NCI-H128 (cell line): ENCODE measurements at regions not wholly inside any gene's neighbourhood (a gene's known extent, or its start where the extent isn't known, plus 50 kb on each side); places are given as distances from the start of the nearest gene placed in this dataset.
"Not testable (repeated sequence)": the region's sequence is repeated elsewhere in the genome, so short reads cannot be mapped to it uniquely, and the experiment has no call there.

Experiments
- DNase-seq: peaks from one replicate; lab custom pipeline; 2025; ENCODE audit not compliant: unreplicated experiment; lab: John Stamatoyannopoulos, UW

DNA sequence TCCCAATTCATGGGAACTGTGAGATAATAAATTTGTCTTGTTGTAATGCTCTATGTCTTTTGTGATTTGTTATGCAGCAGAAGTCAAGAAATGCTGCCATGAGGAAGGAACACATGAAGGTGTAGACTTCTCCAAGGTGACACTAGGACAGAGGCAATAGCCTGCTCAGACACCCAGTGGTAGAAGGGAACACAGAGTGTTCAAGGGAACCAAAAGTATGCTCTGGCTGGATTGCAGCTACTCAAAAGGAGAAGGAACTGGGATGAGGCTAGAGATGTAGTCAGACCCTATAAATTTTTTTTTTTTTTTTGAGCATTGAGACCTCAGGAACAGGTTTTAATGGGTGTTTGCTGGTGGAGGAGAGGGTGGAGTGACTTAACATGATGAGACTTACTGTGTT is 232.5 kb downstream of the PARP8 start:
- no peak for DNase-seq

DNA sequence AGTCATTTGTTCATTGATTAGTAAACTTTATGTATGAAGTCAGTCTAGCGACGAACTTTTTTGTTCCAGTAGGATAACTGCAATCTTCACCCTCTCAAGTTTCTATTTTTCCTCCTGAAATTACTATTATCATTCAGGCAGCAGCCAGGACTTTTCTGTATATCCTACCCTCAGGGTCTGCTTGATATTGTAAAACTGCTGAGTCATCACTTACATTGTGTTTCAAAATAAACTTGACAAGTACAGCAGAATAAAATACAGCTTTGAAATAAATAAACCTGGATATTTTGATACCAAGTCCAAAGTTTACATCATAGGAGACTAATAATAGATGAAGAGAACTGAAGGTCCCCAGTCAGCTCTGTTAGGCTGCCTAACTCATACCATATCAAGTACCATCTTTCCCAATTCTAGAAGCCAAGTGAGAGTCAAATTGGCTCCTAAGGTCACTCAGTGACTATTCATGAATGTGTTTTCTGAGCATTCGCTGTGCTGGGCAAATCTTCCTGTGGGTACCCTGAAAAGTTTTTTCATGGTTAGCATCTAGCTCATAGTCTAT is 234.6 kb downstream of the PARP8 start:
- no peak for DNase-seq

DNA sequence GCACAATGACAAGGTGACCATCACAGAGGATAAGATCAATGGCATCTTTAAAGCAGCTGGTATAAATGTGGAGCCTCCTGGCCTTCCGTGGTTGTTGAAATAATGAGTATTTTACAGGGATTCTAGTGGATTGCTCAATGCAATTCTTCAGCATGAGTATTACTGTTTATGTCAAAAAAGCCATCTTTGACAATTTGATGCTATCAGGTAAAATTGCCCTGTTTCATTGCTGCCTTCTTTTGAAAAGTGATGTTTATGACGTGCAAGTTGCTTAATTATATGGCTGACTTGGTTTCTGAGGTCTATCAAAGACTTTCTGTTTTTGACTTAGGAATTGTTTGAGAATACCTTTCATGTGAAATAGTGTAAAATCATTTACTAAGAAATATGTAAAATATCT is 237.2 kb downstream of the PARP8 start:
- no peak for DNase-seq

DNA sequence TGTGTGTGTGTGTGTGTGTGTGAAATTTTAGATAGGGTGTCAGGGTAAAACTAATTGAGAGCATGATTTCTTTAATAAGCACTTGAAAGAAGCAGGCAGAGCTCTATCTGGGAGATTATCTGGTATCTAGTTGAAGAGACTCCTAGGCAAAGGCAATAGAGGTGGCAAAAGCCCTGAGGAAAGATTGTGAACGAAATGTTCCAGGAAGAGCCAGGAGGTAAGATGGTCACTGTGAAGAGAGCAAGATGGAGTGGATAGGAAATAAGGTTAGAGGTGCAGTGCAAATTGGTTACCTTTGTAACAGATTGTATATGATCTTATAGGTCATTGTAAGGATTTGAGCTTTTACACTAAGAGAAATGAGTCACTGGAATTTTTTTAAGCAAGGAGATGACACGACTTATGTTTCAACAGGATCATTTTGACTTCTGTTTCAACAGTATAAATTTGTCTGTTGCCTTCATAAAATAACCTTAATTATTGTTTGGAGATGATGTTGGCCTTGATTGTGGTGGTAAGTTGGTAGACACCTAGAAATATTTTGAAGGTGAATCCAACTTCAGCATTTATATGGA is 239.6 kb downstream of the PARP8 start:
- no peak for DNase-seq

DNA sequence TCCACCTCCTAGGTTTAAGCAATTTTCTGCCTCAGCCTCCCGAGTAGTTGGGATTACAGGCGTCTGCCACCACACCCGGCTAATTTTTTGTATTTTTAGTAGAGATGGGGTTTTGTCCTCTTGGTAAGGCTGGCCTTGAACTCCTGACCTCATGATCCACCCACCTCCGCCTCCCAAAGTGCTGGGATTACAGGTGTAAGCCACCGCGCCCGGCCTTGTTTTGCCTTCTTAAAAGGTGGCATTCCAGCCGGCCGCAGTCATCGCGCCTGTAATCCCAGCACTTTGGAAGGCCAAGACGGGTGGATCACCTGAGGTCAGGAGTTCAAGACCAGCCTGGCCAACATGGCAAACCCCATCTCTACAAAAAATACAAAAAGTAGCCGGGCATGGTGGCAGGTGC is 253.7 kb downstream of the PARP8 start:
- not testable (repeated sequence) for DNase-seq

DNA sequence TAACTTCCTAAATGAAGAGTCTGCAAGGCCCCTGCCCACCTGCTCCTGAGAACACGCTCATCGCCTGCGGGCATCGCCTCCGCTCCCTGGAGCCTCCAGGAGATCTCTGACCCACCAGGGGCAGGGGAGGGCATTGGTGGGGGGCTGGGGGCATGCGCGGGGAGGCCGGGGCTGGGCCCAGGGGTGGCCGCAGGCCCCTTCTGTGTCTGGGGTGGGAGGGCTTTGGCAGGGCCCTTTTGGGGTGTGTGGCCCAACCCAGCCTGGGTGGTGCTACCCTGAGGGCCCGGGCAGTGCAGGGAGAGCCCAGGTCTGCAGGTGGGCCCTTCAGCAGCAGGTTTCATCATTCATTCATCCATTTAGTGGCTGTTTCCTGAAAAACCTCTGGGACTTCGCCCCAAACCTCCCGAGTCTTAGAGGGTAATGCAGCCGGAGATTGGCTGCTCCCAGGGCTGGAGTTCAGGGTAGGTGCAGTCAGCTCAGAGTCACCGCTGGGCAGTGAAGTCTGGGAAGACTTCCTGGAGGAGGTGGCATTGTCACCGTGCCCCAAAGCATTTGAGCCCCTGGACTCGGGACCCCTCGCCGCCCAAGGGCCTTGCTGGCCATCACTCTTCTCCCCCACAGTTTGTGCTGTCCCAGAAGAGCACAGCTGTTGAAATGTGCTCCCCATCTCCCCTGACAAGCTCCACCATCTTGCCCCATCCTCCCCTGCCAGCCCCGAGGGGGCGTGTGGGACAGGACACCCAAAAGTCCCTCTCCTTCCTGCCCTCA is 255.1 kb downstream of the PARP8 start:
- no peak for DNase-seq

DNA sequence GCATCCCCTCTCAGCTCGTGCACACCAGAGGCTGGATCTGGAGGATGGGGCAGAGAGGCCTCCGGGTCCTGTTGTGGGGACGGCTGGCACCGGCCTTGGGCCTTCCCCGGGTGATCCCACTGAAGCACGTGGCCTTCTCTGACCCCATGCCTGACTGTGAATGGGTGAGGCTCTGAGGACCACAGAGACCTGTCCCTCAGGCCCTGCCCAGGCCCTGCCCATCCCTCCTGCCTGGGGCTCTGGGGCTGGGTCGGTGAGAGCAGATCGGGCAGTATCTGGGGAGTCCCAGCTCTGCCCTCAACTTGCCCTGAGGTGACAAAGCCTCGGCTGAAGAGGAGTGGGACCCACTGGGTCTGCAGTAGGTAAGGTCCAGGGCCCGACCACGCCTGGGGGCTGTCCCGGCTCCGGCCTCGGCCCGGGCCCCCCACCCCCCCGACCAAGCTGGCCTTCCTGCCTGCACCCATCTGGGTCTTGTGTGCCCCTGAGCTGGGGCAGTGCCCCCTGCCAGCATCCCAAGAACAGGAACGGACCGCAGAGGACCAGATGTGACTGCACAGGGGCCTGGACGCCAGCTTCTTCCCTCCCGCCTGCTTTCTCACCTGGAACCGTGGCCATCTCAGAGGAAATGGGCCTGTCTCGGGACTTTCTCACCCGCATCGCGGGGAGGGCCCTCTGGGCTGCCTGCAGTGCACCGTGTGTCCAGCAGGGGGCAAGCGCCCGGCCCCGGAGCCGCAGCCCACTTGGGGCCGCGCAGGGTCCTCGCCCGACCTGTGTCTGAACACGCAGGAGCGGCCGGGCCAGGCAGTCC is 255.9 kb downstream of the PARP8 start:
- not testable (repeated sequence) for DNase-seq

DNA sequence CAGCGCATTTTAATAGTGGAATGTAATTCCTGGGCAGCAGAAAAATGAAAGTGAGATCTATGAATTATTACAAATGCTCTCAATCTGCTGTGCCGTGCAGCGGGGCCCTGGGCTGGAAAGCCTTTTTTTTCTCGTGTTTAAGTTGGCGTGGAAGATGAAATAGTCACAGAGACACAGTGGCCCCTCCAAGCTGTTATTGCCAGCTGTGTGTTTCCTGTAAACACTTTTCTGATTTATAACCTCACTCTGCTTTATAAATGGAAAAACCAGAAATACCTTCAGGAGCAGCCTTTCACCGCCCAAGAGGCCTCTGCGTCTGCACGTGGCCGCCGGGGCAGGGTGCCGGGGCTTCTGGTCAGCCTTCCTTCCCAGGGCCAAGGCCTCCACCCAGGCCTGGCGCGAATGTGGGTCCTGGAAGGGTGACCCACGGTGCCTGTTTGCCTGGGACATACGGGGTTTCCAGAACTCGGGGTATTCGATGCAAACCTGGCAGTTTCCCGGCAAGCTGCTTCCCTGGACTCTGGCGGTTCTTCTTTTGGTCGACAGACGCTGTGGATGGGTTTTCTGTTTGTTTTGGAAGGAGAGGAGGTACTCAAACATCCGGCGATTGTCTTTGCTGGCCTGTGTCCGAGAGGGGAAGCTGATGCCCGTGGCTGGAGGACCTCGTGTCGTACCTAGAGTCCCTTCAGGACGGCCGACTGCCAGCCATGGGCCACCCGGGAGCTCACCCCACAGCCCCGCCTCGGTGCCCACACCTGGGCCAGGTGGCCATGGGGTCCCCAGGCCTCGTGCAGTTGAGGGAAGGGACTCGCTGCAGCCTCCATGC is 256.7 kb downstream of the PARP8 start:
- DNase-seq = no peak

DNA sequence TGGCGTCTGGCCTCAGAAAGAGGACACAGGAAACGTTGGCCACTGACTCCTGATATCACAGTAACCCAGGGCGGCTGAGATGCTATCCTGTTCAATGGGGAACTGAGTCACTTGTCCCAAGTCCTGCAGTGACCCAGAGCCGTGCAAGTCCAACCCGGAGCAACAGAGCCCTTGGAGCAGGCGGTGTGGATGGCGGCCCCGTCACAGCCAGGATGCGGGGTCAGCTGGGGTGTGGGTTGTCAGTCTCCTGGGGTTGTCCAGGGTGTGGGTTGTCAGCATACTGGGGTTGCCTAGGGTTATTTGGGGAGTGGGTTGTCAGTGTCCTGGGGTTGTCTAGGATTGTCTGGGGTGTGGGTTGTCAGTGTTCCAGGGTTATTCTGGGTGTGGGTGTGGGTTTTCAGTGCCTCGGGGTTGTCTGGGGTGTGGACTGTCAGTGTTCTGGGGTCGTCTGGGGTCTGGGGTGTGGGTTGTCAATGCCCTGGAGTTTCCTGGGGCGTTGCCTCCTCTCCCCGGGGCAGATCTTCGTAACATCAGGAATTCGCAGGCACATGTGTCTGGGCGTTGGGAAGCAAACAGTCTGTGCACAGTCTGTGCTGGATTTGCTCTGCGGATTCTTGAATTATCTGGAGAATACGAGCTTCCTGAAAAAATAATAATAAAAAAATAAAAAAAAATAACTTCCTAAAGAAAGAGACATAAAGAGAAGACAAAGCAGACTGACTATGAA is 257.5 kb downstream of the PARP8 start:
- no peak for DNase-seq

DNA sequence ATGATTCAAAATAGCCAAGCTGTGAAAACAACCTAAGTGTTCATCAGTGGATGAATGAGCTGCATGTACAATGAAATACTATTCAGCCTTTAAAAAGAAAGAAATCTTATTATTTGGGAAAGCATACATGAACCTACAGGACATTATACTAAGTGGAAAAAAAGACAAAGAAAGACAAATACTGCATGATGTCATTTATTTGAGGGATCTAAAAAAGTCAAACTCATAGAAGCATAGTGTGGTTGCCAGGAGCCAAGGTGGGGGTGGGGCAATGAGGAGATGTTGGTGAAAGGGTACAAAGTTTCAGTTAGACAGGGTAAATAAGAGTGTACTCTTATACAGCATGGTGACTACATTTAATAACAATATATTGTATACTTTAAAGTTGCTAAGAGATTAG is 261.5 kb downstream of the PARP8 start:
- no peak for DNase-seq

DNA sequence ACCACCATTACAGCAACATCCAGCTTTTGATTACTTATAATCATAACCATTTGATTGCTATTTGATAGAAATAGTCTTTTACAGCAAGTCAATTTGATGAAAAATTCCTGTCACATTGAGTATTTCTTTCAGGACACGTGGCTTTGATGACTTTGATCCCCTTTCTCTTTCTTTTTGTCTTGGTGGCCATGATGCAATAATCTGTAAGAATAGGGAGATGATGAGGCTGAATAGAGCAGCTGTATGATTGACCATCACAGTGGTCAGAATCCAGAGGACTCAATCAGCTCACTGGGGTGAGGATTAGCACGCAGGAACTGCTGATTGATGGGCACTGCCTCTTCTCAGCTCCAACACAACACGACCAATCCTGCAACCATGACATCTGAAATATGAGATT is 262.7 kb downstream of the PARP8 start:
- DNase-seq = no peak

DNA sequence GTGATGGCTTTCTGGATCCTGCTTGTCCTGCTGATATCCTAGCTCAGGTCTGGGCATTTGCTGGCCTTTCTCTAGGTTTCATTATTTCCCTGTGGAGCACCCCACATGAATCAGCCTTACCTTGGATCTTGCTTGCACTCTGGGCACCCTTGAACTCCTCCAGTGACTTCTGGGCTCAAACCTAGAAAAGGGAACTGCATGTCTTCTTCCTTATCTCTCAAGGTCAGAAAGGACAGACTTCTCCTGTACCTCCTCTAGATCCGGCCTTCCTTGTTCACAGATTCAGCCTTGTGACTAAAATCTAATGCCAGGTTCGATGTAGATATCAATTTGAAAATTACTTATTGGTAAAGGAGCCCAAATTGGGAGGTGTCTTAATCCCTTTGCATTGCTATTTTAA is 267.9 kb downstream of the PARP8 start:
- no peak for DNase-seq

DNA sequence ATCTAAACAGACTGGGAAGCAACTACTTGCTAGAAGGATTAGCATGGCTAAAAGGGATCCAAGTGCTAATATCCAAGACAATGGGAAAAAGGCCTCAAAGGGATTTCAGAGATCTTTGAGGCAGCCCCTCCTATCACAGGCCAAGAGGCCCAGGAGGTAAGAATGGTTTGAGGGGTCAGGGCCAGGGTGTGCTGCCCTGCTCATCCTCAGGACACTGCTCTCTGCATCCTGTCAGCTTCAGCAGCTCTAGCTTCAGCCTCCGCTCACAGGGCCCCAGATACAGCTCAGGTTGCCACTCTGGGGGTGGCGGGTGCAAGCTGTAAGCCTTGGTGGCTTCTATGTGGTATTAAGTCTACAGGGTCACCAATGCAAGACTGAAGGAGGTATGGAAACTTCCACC is 278.7 kb downstream of the PARP8 start:
- DNase-seq = no peak

DNA sequence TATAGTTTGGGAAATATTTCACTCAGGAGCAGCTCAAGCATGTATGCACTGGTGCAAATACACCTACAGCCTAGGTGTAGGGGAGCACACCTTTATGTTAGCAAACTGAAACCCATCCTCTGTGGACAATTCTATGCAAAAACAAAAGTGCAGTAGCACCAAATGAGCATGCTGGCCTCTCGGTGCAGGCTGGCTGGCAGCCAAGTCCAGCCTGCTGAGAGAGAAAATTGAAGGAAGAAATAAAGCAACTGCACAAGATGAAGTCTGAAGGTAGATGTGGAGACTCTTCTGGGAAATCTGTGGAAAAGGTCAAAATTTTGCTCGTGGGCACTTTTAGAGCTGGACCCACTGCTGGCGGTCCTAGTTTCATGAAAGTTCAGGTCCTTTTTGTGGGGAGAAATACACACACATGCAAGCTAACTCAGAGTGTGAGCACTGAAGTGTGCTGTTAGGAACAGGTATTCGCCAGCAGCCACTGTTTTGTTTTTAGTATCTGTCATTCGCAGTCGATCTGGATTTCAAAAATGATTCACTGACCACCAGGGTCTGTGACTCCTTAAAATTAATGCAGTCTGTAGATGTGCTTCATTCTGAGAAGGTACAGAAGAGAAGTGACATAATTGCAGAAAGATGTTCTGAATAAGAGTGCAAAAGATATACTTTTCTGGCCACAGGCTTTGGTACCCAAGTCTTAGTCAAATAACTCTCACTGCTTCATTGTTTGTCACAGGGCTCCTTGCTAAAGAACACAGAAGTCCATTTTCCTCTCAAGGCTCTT is 281.7 kb downstream of the PARP8 start:
- peak; percentile 10 for DNase-seq

DNA sequence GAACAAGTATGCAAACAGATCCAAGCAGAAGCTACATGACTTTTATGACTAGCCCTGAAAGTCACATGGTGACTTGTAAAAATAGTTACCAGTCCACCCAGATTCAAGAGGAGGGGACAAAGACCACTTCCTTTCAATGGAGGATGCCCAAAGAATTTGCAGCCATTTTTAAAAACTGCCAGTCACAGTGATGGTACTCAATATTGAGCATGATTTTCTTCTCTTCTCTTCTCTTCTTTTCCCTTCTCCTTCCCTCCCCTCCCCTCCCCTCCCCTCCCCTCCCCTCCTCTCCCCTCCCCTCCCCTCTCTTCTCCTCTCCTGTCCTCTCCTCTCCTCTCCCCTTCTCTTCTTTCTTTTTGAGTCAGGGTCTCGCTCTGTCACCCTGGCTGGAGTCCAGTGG is 286.9 kb downstream of the PARP8 start:
- DNase-seq = no peak

DNA sequence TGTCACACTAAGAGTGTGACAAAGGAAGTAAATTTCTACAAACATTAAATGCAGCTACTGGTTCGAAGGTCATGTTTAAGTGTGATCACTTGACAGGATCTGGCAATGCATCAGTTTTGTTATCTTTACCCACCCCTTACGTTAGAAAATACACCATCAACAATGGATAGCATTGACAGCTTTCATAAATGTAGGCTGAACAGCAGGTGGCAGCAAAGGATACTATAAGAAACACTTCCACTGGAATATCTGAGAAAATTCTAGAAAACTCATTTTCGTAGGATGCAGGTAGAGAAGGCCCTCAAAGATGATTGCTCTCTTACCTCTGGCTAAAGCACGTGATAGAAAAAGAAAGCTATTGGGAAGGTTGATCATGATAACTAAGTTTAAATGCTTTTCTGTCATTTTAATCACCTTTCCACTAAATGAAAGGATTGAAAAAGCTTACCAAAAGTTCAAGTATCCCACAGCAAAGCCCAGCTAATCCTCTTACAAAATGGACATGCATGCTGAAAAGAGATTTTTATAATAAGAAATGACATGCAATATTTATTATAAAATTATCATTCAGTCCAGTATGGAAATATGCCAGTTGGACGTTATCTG is 292.5 kb downstream of the PARP8 start:
- no peak for DNase-seq

DNA sequence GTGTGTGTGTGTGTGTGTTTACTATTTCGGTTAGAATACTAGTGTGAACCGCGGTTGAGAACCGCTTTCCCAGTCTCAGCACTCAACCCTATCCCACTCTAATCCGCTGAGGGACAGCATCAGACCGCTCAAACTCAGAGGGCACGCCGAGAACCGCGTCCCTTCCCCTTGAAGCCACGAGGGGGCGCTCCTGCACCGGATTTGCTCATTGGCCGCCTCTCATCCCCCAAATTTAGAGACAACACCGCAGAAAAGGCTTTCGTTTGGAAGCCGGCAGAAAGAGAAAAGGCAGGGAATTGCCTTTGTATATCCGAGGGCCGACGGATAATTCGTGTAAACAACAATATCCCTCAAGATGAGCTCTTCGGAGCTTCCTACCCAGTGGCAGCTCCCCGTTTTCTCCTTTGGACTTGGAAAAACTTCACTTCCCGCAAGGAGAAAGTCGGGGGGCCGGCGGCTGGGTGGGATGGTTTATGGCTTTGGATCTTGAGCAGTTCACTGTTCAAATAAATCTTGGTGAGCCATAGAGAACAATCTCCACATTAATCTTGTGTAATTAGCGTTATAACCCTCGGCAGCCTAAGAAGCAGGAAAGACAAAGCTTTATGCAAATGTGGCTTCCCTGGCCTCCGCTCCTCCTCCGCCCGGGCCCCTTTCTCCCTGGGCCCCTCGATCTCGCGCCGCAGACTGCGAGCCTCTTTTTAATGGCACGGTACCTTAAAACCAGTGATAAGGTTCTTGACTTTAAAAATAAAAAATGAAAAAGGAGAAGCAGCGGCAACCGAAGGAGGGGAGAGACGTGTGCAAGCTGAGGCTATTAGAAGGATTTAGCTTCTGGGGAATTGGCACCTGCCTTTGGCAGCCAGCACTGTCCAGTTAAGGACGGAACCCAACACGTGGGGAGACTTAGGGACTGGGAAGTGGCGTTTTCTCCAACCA is 296.8 kb downstream of the PARP8 start:
- DNase-seq = peak; percentile 81
